ENCODE measurements at regions not wholly inside any gene's neighbourhood (a gene's known extent, or its start where the extent isn't known, plus 50 kb on each side); places are given as distances from the start of the nearest gene placed in this dataset.

DNA sequence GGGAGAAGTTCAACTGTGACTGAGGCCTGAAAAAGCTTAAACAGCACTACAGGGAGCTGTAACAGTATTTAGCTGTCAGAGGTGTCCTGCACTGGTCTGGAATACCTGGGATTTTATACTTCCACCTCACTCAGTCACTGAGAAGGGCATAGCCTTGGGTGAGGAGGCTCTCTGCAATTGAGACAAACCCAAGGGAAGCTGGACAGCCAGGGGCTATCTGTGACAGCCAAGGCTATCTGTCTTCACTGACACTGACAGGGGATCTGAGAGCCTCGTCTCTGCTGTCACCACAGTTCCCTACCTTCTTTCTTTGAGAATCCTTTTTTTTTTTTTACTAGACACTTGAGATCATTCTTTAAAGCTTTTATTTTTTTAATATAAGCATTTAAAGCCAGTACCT, 356.2 kb upstream of the CD180 start (continued):
- TF ChIP-seq, protein P1, sequence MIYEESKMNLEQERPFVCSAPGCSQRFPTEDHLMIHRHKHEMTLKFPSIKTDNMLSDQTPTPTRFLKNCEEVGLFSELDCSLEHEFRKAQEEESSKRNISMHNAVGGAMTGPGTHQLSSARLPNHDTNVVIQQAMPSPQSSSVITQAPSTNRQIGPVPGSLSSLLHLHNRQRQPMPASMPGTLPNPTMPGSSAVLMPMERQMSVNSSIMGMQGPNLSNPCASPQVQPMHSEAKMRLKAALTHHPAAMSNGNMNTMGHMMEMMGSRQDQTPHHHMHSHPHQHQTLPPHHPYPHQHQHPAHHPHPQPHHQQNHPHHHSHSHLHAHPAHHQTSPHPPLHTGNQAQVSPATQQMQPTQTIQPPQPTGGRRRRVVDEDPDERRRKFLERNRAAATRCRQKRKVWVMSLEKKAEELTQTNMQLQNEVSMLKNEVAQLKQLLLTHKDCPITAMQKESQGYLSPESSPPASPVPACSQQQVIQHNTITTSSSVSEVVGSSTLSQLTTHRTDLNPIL (CRISPR knock-in tag; IDR thresholded peaks at IDR 0.05; ENCODE audit: low read depth) = no peak
- no peak for TF ChIP-seq ZFP30 (CRISPR knock-in tag; IDR thresholded peaks at IDR 0.05)
- TF ChIP-seq PPARA (CRISPR knock-in tag; IDR thresholded peaks at IDR 0.05; ENCODE audit: borderline replicate concordance) = no peak
- TF ChIP-seq, protein P2, sequence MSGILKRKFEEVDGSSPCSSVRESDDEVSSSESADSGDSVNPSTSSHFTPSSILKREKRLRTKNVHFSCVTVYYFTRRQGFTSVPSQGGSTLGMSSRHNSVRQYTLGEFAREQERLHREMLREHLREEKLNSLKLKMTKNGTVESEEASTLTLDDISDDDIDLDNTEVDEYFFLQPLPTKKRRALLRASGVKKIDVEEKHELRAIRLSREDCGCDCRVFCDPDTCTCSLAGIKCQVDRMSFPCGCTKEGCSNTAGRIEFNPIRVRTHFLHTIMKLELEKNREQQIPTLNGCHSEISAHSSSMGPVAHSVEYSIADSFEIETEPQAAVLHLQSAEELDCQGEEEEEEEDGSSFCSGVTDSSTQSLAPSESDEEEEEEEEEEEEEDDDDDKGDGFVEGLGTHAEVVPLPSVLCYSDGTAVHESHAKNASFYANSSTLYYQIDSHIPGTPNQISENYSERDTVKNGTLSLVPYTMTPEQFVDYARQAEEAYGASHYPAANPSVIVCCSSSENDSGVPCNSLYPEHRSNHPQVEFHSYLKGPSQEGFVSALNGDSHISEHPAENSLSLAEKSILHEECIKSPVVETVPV (CRISPR knock-in tag; IDR thresholded peaks at IDR 0.05) = no peak
- TF ChIP-seq GLIS3 (CRISPR knock-in tag; IDR thresholded peaks at IDR 0.05) = no peak
- no peak for TF ChIP-seq ZC3H10 (CRISPR knock-in tag; IDR thresholded peaks at IDR 0.05)
- TF ChIP-seq ESRRG (CRISPR knock-in tag; IDR thresholded peaks at IDR 0.05) = no peak
- no peak for TF ChIP-seq ARNTL (CRISPR knock-in tag; IDR thresholded peaks at IDR 0.05; ENCODE audit: borderline replicate concordance, low read depth)
- no peak for TF ChIP-seq ISL1 (CRISPR knock-in tag; IDR thresholded peaks at IDR 0.05)

- ATAC-seq = no peak
- TF ChIP-seq ZNF8 (CRISPR knock-in tag; IDR thresholded peaks at IDR 0.05) (no peak), ZNF70 (CRISPR knock-in tag; IDR thresholded peaks at IDR 0.05) (no peak), ZC3H10 (CRISPR knock-in tag; IDR thresholded peaks at IDR 0.05) (no peak), PPARA (CRISPR knock-in tag; IDR thresholded peaks at IDR 0.05; ENCODE audit: borderline replicate concordance) (no peak), BACH2 (CRISPR knock-in tag; IDR thresholded peaks at IDR 0.05; ENCODE audit: borderline replicate concordance) (no peak), ZFP30 (CRISPR knock-in tag; IDR thresholded peaks at IDR 0.05) (no peak), POU6F1 (CRISPR knock-in tag; IDR thresholded peaks at IDR 0.05; ENCODE audit: borderline replicate concordance, low read depth) (no peak), SNAI2 (CRISPR knock-in tag; IDR thresholded peaks at IDR 0.05) (no peak), ESRRG (CRISPR knock-in tag; IDR thresholded peaks at IDR 0.05) (no peak), RARB (CRISPR knock-in tag; IDR thresholded peaks at IDR 0.05) (no peak), CSDC2 (CRISPR knock-in tag; IDR thresholded peaks at IDR 0.05) (no peak), ISL1 (CRISPR knock-in tag; IDR thresholded peaks at IDR 0.05) (no peak)
- TF ChIP-seq, protein P3, sequence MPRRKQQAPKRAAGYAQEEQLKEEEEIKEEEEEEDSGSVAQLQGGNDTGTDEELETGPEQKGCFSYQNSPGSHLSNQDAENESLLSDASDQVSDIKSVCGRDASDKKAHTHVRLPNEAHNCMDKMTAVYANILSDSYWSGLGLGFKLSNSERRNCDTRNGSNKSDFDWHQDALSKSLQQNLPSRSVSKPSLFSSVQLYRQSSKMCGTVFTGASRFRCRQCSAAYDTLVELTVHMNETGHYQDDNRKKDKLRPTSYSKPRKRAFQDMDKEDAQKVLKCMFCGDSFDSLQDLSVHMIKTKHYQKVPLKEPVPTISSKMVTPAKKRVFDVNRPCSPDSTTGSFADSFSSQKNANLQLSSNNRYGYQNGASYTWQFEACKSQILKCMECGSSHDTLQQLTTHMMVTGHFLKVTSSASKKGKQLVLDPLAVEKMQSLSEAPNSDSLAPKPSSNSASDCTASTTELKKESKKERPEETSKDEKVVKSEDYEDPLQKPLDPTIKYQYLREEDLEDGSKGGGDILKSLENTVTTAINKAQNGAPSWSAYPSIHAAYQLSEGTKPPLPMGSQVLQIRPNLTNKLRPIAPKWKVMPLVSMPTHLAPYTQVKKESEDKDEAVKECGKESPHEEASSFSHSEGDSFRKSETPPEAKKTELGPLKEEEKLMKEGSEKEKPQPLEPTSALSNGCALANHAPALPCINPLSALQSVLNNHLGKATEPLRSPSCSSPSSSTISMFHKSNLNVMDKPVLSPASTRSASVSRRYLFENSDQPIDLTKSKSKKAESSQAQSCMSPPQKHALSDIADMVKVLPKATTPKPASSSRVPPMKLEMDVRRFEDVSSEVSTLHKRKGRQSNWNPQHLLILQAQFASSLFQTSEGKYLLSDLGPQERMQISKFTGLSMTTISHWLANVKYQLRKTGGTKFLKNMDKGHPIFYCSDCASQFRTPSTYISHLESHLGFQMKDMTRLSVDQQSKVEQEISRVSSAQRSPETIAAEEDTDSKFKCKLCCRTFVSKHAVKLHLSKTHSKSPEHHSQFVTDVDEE (CRISPR knock-in tag; IDR thresholded peaks at IDR 0.05) = no peak
- TF ChIP-seq, protein P2 (CRISPR knock-in tag; IDR thresholded peaks at IDR 0.05) = no peak
- TF ChIP-seq, protein P1 (CRISPR knock-in tag; IDR thresholded peaks at IDR 0.05; ENCODE audit: low read depth) = no peak
- TF ChIP-seq, protein P4, sequence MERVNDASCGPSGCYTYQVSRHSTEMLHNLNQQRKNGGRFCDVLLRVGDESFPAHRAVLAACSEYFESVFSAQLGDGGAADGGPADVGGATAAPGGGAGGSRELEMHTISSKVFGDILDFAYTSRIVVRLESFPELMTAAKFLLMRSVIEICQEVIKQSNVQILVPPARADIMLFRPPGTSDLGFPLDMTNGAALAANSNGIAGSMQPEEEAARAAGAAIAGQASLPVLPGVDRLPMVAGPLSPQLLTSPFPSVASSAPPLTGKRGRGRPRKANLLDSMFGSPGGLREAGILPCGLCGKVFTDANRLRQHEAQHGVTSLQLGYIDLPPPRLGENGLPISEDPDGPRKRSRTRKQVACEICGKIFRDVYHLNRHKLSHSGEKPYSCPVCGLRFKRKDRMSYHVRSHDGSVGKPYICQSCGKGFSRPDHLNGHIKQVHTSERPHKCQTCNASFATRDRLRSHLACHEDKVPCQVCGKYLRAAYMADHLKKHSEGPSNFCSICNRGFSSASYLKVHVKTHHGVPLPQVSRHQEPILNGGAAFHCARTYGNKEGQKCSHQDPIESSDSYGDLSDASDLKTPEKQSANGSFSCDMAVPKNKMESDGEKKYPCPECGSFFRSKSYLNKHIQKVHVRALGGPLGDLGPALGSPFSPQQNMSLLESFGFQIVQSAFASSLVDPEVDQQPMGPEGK (CRISPR knock-in tag; IDR thresholded peaks at IDR 0.05; ENCODE audit: borderline replicate concordance) = no peak
These were observed 353.3 kb upstream of the CD180 start for GRCh38 chr5:67549947-67550346.

Data from SK-N-SH treated with all-trans-retinoic acid at 6 μM for 48 hours (cell line).